ACHN (cell line): ENCODE measurements at regions not wholly inside any gene's neighbourhood (a gene's known extent, or its start where the extent isn't known, plus 50 kb on each side); places are given as distances from the start of the nearest gene placed in this dataset.

ENCODE experiments used
- DNase-seq: peaks from one replicate; pipeline ENCODE4 v3.0.0-alpha.2; 2015
- in situ Hi-C: cut with HindIII; loops from 2 replicates; pipeline ENCODE4 v1.10.0; 2017; ENCODE audit warnings: low sequenced_read_pairs, low pct_ligation_motif_present, low pct_unique_long_range_greater_than_20kb

- in situ Hi-C loops: no loop called here
- DNase-seq: no peak
These were observed 78.1 kb upstream of the HMHB1 start for GRCh38 chr5:143733665-143734455.

GRCh38 chr5:143732402-143732801 lies 79.6 kb upstream of the HMHB1 start:
- in situ Hi-C loops: no loop called here
- no peak for DNase-seq

- in situ Hi-C loops: no loop called here
- no peak for DNase-seq
These were observed 81.7 kb upstream of the HMHB1 start for GRCh38 chr5:143730112-143730801.

- no peak for DNase-seq
- in situ Hi-C loops: no loop called here
These were observed 82.5 kb upstream of the HMHB1 start for GRCh38 chr5:143729334-143729946.

- no peak for DNase-seq
- in situ Hi-C loops: no loop called here
These were observed 88.8 kb upstream of the HMHB1 start for GRCh38 chr5:143723159-143723558.

- in situ Hi-C loops: no loop called here
- DNase-seq: no peak
These were observed 90.0 kb upstream of the HMHB1 start for GRCh38 chr5:143721925-143722324.

GRCh38 chr5:143720689-143721088 lies 91.3 kb upstream of the HMHB1 start:
- in situ Hi-C loops: no loop called here
- DNase-seq: no peak

- no peak for DNase-seq
- in situ Hi-C loops: no loop called here
These were observed 94.6 kb upstream of the HMHB1 start for GRCh38 chr5:143717400-143717799.

- no peak for DNase-seq
- in situ Hi-C loops: no loop called here
These were observed 95.1 kb upstream of the HMHB1 start for GRCh38 chr5:143716881-143717280.

- in situ Hi-C loops: no loop called here
- no peak for DNase-seq
These were observed 96.3 kb upstream of the HMHB1 start for GRCh38 chr5:143715616-143716015.

GRCh38 chr5:143714629-143715028 lies 97.3 kb upstream of the HMHB1 start:
- DNase-seq: no peak
- in situ Hi-C loops: no loop called here

- no peak for DNase-seq
- in situ Hi-C loops: no loop called here
These were observed 98.6 kb upstream of the HMHB1 start for GRCh38 chr5:143713047-143714003.

- in situ Hi-C loops: no loop called here
- DNase-seq: no peak
These were observed 103.3 kb upstream of the HMHB1 start for GRCh38 chr5:143708672-143709071.

GRCh38 chr5:143707806-143708205 lies 104.2 kb upstream of the HMHB1 start:
- in situ Hi-C loops: no loop called here
- DNase-seq: no peak

GRCh38 chr5:143705381-143705780 lies 106.6 kb upstream of the HMHB1 start:
- DNase-seq: no peak
- in situ Hi-C loops: no loop called here

- no peak for DNase-seq
- in situ Hi-C loops: no loop called here
These were observed 108.3 kb upstream of the HMHB1 start for GRCh38 chr5:143703659-143704058.

- in situ Hi-C loops: no loop called here
- DNase-seq: no peak
These were observed 110.5 kb upstream of the HMHB1 start for GRCh38 chr5:143701493-143701892.

GRCh38 chr5:143700994-143701393 lies 111.0 kb upstream of the HMHB1 start:
- DNase-seq: no peak
- in situ Hi-C loops: no loop called here

GRCh38 chr5:143699121-143699520 lies 112.8 kb upstream of the HMHB1 start:
- in situ Hi-C loops: no loop called here

More at GRCh38 chr5:143699121-143699520, 112.8 kb upstream of the HMHB1 start:
- DNase-seq: no peak
